K562 (cell line): ENCODE measurements at regions not wholly inside any gene's neighbourhood (a gene's known extent, or its start where the extent isn't known, plus 50 kb on each side); places are given as distances from the start of the nearest gene placed in this dataset.

Source experiments
- ATAC-seq: fragments of 200-7000 bp; cut with Tn5 transposase; 3 replicates; pipeline ENCODE4 v1.9.1; 2020; ENCODE audit warnings: moderate library complexity
- BruUV-seq: library from RNA; stranded (reverse); fragments of 400-500 nt; replicated peaks from 2 replicates; lab custom pipeline; 2021; lab: Mats Ljungman, UMichigan
- CTCF ChIA-PET: fragments of 300-600 bp; formaldehyde crosslinking; extraction: SDS; loops from one replicate; lab custom pipeline; 2021; ENCODE audit warnings: low intra/inter-chr PET ratio; lab: Yijun Ruan, JAX
- POLR2A ChIA-PET: fragments of 300-600, 350-650 bp; sonication (Branson Sonifier 250); formaldehyde crosslinking; extraction: SDS; loops from one replicate; lab custom pipeline; 2021; ENCODE audit warnings: antibody characterized with exemption, inconsistent platforms; lab: Yijun Ruan, JAX
- DNase-seq, 4 experiments: peaks; one replicate each; pipeline versions ENCODE4 v3.0.0 to v3.0.0-alpha.2; 2011 to 2018; ENCODE audit warnings: low spot score in 3 of 4, mixed read lengths in 3 of 4; ENCODE audit errors: extremely low read depth in 1 of 4
- FAIRE-seq: peaks from 2 replicates; lab custom pipeline; 2011; peaks lifted over from hg19 to GRCh38; lab: Jason Lieb, UNC
- H2AFZ ChIP-seq: 2 replicates; pipeline ENCODE4 v1.6.0; 2011; ENCODE audit warnings: low read depth, low read length, control low read depth, inconsistent platforms
- H3K27ac ChIP-seq: fragments of 200-600 bp; 3 replicates; pipeline ENCODE4 v1.8.0; 2011; ENCODE audit warnings: low read depth, mild to moderate bottlenecking, control low read depth, inconsistent platforms, low read length, moderate library complexity, mixed read lengths; ENCODE audit errors: extremely low read depth
- H3K27me3 ChIP-seq, 2 experiments: fragments of 300-600 bp in 1 of 2; 2 replicates in 1 of 2; 3 replicates in 1 of 2; pipeline versions ENCODE4 v1.6.0 to v1.8.0; 2011; ENCODE audit warnings: inconsistent platforms in 2 of 2, low read length in 2 of 2, mild to moderate bottlenecking in 1 of 2, mixed read lengths in 1 of 2, moderate library complexity in 1 of 2; ENCODE audit not compliant: control insufficient read depth in 2 of 2, insufficient read depth in 2 of 2
- H3K36me3 ChIP-seq: fragments of 300-600 bp; 3 replicates; pipeline ENCODE4 v1.8.0; 2011; ENCODE audit warnings: mild to moderate bottlenecking, low read length, inconsistent platforms; ENCODE audit not compliant: control insufficient read depth, insufficient read depth
- H3K4me1 ChIP-seq, 2 experiments: fragments of 200-600 bp in 1 of 2; replicated peaks in 1 of 2; 2 replicates in 1 of 2; 3 replicates in 1 of 2; pipeline versions ENCODE4 v1.5.1 to v1.8.0; 2011; ENCODE audit warnings: inconsistent platforms in 2 of 2, low read length in 2 of 2, mild to moderate bottlenecking in 1 of 2, mixed read lengths in 1 of 2, moderate library complexity in 1 of 2; ENCODE audit not compliant: control insufficient read depth in 2 of 2, insufficient read depth in 2 of 2
- H3K4me2 ChIP-seq: 2 replicates; pipeline ENCODE4 v1.6.1; 2011; ENCODE audit warnings: low read length, control low read depth, inconsistent platforms, mixed read lengths; ENCODE audit not compliant: insufficient read depth
- H3K4me3 ChIP-seq: fragments of 200-600 bp; sonication (generic), shearing (Covaris generic); 2 replicates; pipeline ENCODE4 v1.5.1; 2016; ENCODE audit warnings: control low read depth, inconsistent platforms
- H3K79me2 ChIP-seq: fragments of 200-600 bp; 3 replicates; pipeline ENCODE4 v1.8.0; 2011; ENCODE audit warnings: low read length, inconsistent platforms; ENCODE audit not compliant: control insufficient read depth, insufficient read depth
- H3K9ac ChIP-seq, 2 experiments: 2 replicates each; pipeline versions ENCODE4 v1.6.0 to v1.6.1; 2011; ENCODE audit warnings: low read depth in 2 of 2, low read length in 2 of 2, control low read depth in 1 of 2, inconsistent platforms in 1 of 2, mild to moderate bottlenecking in 1 of 2, mixed read lengths in 1 of 2; ENCODE audit not compliant: insufficient read depth in 1 of 2
- H3K9me1 ChIP-seq: one replicate; pipeline ENCODE4 v1.6.0; 2011; ENCODE audit warnings: inconsistent platforms, mild to moderate bottlenecking, low read length, moderate library complexity; ENCODE audit not compliant: control insufficient read depth, insufficient read depth
- H3K9me3 ChIP-seq: replicated peaks from 2 replicates; pipeline ENCODE4 v1.5.1; 2011; ENCODE audit warnings: low read depth, low read length, inconsistent platforms; ENCODE audit not compliant: control insufficient read depth, insufficient read depth
- H4K20me1 ChIP-seq: replicated peaks from 2 replicates; pipeline ENCODE4 v1.6.1; 2011; ENCODE audit warnings: low read length, inconsistent platforms, mixed read lengths; ENCODE audit not compliant: control insufficient read depth, insufficient read depth
- ZNF655 ChIP-seq: fragments of 250-450 bp; sonication (Bioruptor Pico); IDR thresholded peaks from 2 replicates; pipeline ENCODE4 v1.5.0; 2021
- WGBS: fragments of 100-300 bp; shearing (Covaris generic); methylation state at CpG from one replicate; pipeline ENCODE4 v1.1.6; 2016; ENCODE audit warnings: low coverage, mixed read lengths; ENCODE audit not compliant: insufficient coverage; ENCODE audit errors: missing lambda C conversion rate; 5-methylcytosine and 5-hydroxymethylcytosine counted together
- in situ Hi-C: fragments of 300-500 bp; cut with MboI; formaldehyde crosslinking; loops from 4 replicates; pipeline ENCODE4 v1.15.0; 2018; ENCODE audit warnings: inconsistent platforms, mixed read lengths
- intact Hi-C: fragments of 100-400 bp; cut with micrococcal nuclease; formaldehyde crosslinking; loops from 2 replicates; pipeline ENCODE4 v1.14.2; 2022
- TF ChIP-seq, protein P1 (sequence below): IDR thresholded peaks from 2 replicates; pipeline ENCODE4 v1.6.1; 2011; ENCODE audit warnings: borderline replicate concordance, low read depth, mild to moderate bottlenecking, moderate library complexity, low read length; ENCODE audit not compliant: insufficient read depth, poor library complexity, severe bottlenecking

DNA sequence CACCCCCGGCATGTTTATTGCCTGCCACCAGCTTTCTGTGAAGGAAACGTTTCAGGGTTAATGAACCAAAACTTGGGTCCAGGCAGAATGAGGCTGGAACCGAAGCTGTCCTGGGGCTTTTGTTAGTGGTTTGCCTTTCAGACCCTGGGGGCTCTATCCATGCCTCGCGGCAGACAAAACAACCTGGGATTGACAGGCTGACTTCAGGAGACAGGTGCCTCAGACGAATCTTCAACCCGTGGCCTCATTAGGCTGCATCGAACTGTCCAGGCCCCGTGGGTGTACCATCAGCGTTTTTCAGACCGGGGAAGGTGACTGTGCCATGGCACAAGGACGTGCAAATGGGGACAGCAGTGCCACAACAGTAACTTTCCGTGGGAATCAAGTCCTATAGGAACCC is 259.3 kb upstream of the SHH start:
- Histone ChIP-seq H3K9me1 (no peaks in the 10 kb centered on the region), H3K9ac (no peak overlapping the region), H3K4me2 (no peak overlapping the region), H3K27me3 (peaks cover 13 to 72% of the 10 kb centered on the region in 2 experiments; a peak in 4 of 5 replicates), H3K79me2 (no peaks in the 10 kb centered on the region), H2AFZ (no peak overlapping the region), H3K36me3 (no peaks in the 10 kb centered on the region), H3K27ac (no peak overlapping the region), H3K9me3 (no peaks in the 10 kb centered on the region), H3K4me1 (peaks cover 0 to 6% of the 10 kb centered on the region in 2 experiments; a peak in 2 of 5 replicates), H4K20me1 (no peaks in the 10 kb centered on the region), H3K4me3 (no peak overlapping the region)
- no TSS peak for BruUV-seq
- DNase-seq (no peak), FAIRE-seq (no peak), ATAC-seq (no peak)
- ChIA-PET CTCF (no interaction called here), POLR2A (interaction anchor here (0.7 kb wide), 2 partner anchors 50 to 132 kb away, joined by 3 read pairs; no protein-coding TSS in a partner anchor)
- TF ChIP-seq, protein P1, sequence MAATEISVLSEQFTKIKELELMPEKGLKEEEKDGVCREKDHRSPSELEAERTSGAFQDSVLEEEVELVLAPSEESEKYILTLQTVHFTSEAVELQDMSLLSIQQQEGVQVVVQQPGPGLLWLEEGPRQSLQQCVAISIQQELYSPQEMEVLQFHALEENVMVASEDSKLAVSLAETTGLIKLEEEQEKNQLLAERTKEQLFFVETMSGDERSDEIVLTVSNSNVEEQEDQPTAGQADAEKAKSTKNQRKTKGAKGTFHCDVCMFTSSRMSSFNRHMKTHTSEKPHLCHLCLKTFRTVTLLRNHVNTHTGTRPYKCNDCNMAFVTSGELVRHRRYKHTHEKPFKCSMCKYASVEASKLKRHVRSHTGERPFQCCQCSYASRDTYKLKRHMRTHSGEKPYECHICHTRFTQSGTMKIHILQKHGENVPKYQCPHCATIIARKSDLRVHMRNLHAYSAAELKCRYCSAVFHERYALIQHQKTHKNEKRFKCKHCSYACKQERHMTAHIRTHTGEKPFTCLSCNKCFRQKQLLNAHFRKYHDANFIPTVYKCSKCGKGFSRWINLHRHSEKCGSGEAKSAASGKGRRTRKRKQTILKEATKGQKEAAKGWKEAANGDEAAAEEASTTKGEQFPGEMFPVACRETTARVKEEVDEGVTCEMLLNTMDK: no peak
- TF ChIP-seq ZNF655 (CRISPR knock-in tag): no peak
- WGBS: under 1% methylated on average over 13 of the region's 13 CpGs
- in situ Hi-C loops (loop anchor here (10.0 kb wide), 1 partner anchor 383 kb away; no protein-coding TSS in a partner anchor), intact Hi-C loops (no loop called here)
